Esophagus squamous epithelium (tissue), 4 donors: ENCODE measurements at regions not wholly inside any gene's neighbourhood (a gene's known extent, or its start where the extent isn't known, plus 50 kb on each side); places are given as distances from the start of the nearest gene placed in this dataset.

Experiments used
- CTCF ChIP-seq, 6 experiments: fragments of 450-650 bp in 4 of 6; fragments of 200-600 bp in 2 of 6; sonication (generic) in 2 of 6; IDR thresholded peaks; one replicate each; pipeline ENCODE4 v1.5.1; 2016 to 2019; ENCODE audit warnings: antibody characterized with exemption in 6 of 6, mild to moderate bottlenecking in 4 of 6, moderate library complexity in 4 of 6
- POLR2A ChIP-seq, 4 donors: fragments of 450-650 bp; IDR thresholded peaks; one replicate each; pipeline ENCODE4 v1.6.1; 2017; ENCODE audit warnings: antibody characterized with exemption in 4 of 4, mild to moderate bottlenecking in 4 of 4, moderate library complexity in 3 of 4

GRCh38 chr2:21452263-21452662 lies 328.5 kb downstream of the TDRD15 start:
- no peak for TF ChIP-seq CTCF (IDR thresholded peaks at IDR 0.05)
- TF ChIP-seq POLR2A (IDR thresholded peaks at IDR 0.05), result no peak
